HEK293 (cell line): ENCODE measurements at regions not wholly inside any gene's neighbourhood (a gene's known extent, or its start where the extent isn't known, plus 50 kb on each side); places are given as distances from the start of the nearest gene placed in this dataset.

Experiments
- CTCF ChIA-PET: fragments of 350-600 bp; formaldehyde crosslinking; extraction: SDS; loops from one replicate; lab custom pipeline; 2021; ENCODE audit warnings: antibody characterized with exemption; lab: Yijun Ruan, JAX
- POLR2A ChIA-PET: fragments of 300-600 bp; formaldehyde crosslinking; extraction: SDS; loops from one replicate; lab custom pipeline; 2020; ENCODE audit warnings: antibody characterized with exemption, inconsistent platforms; lab: Yijun Ruan, JAX
- H3K27ac ChIP-seq: fragments of 200-500 bp; sonication (Bioruptor generic); 2 replicates; pipeline ENCODE4 v1.5.1; 2014; ENCODE audit warnings: low read depth, low read length, control low read depth, inconsistent platforms; ENCODE audit errors: extremely low read depth
- H3K36me3 ChIP-seq, 2 experiments: fragments of 200-500 bp in 1 of 2; sonication (Bioruptor generic) in 1 of 2; 1 replicate in 1 of 2; 2 replicates in 1 of 2; pipeline ENCODE4 v1.5.1; 2014 to 2017; ENCODE audit warnings: inconsistent platforms in 2 of 2, low read length in 2 of 2; ENCODE audit not compliant: control insufficient read depth in 2 of 2, insufficient read depth in 1 of 2
- H3K4me1 ChIP-seq: fragments of 200-500 bp; sonication (Bioruptor generic); 2 replicates; pipeline ENCODE4 v1.5.1; 2014; ENCODE audit warnings: mild to moderate bottlenecking, low read length, inconsistent platforms; ENCODE audit not compliant: control insufficient read depth, insufficient read depth
- H3K4me3 ChIP-seq: 2 replicates; pipeline ENCODE4 v1.5.1; 2011; ENCODE audit warnings: low read depth, mild to moderate bottlenecking, control low read depth, low read length, moderate library complexity
- H3K9me3 ChIP-seq: fragments of 200-500 bp; sonication (Bioruptor generic); 2 replicates; pipeline ENCODE4 v1.5.1; 2014; ENCODE audit warnings: low read depth, low read length, inconsistent platforms; ENCODE audit not compliant: control insufficient read depth, insufficient read depth
- GLIS1 ChIP-seq: fragments of 450-650 bp; formaldehyde crosslinking; IDR thresholded peaks from 2 replicates; pipeline ENCODE4 v1.5.1; 2016; ENCODE audit warnings: missing biosample characterization, missing genetic modification characterization
- PATZ1 ChIP-seq: fragments of 450-650 bp; formaldehyde crosslinking; IDR thresholded peaks from 2 replicates; pipeline ENCODE4 v1.5.1; 2016; ENCODE audit warnings: missing biosample characterization, missing genetic modification characterization
- PRDM1 ChIP-seq: fragments of 450-650 bp; formaldehyde crosslinking; IDR thresholded peaks from 2 replicates; pipeline ENCODE4; 2016; ENCODE audit warnings: missing biosample characterization, missing genetic modification characterization
- RBAK ChIP-seq: fragments of 450-650 bp; formaldehyde crosslinking; IDR thresholded peaks from 2 replicates; pipeline ENCODE4 v1.5.1; 2016; ENCODE audit warnings: missing biosample characterization, missing genetic modification characterization
- SP7 ChIP-seq: fragments of 450-650 bp; formaldehyde crosslinking; IDR thresholded peaks from 2 replicates; pipeline ENCODE4 v1.5.1; 2016; ENCODE audit warnings: missing biosample characterization, missing genetic modification characterization
- ZBTB6 ChIP-seq: fragments of 450-650 bp; formaldehyde crosslinking; IDR thresholded peaks from 2 replicates; pipeline ENCODE4 v1.5.1; 2017; ENCODE audit warnings: missing biosample characterization, missing genetic modification characterization
- ZFHX2 ChIP-seq: fragments of 450-650 bp; formaldehyde crosslinking; conservative IDR thresholded peaks from 2 replicates; pipeline ENCODE4 v1.5.1; 2016; ENCODE audit warnings: missing biosample characterization, missing genetic modification characterization
- ZNF146 ChIP-seq: fragments of 450-650 bp; formaldehyde crosslinking; IDR thresholded peaks from 2 replicates; pipeline ENCODE4 v1.5.1; 2016; ENCODE audit warnings: missing biosample characterization, missing genetic modification characterization
- ZNF24 ChIP-seq: fragments of 450-650 bp; formaldehyde crosslinking; IDR thresholded peaks from 2 replicates; pipeline ENCODE4 v1.5.1; 2016; ENCODE audit warnings: missing biosample characterization, missing genetic modification characterization
- ZNF280C ChIP-seq: fragments of 450-650 bp; formaldehyde crosslinking; IDR thresholded peaks from 2 replicates; pipeline ENCODE4 v1.5.1; 2016; ENCODE audit warnings: missing biosample characterization, missing genetic modification characterization
- ZNF362 ChIP-seq: fragments of 450-650 bp; formaldehyde crosslinking; IDR thresholded peaks from 2 replicates; pipeline ENCODE4 v1.5.1; 2016; ENCODE audit warnings: missing biosample characterization, missing genetic modification characterization
- ZNF416 ChIP-seq: fragments of 450-650 bp; formaldehyde crosslinking; IDR thresholded peaks from 2 replicates; pipeline ENCODE4 v1.5.1; 2016; ENCODE audit warnings: missing biosample characterization, missing genetic modification characterization
- ZNF518A ChIP-seq: fragments of 450-650 bp; formaldehyde crosslinking; conservative IDR thresholded peaks from 2 replicates; pipeline ENCODE4 v1.5.1; 2016; ENCODE audit warnings: low read depth, missing biosample characterization, missing genetic modification characterization
- ZNF521 ChIP-seq: fragments of 450-650 bp; formaldehyde crosslinking; IDR thresholded peaks from 2 replicates; pipeline ENCODE4 v1.5.1; 2017; ENCODE audit warnings: missing biosample characterization, mild to moderate bottlenecking, missing genetic modification characterization
- ZNF549 ChIP-seq: fragments of 450-650 bp; IDR thresholded peaks from 2 replicates; pipeline ENCODE4 v1.5.1; 2018; ENCODE audit warnings: missing biosample characterization, missing genetic modification characterization, mild to moderate bottlenecking, inconsistent platforms, moderate library complexity
- ZNF621 ChIP-seq: fragments of 450-650 bp; formaldehyde crosslinking; IDR thresholded peaks from 2 replicates; pipeline ENCODE4 v1.5.1; 2017; ENCODE audit warnings: missing biosample characterization, missing genetic modification characterization
- ZNF645 ChIP-seq: fragments of 450-650 bp; formaldehyde crosslinking; IDR thresholded peaks from 2 replicates; pipeline ENCODE4; 2016; ENCODE audit warnings: missing biosample characterization, missing genetic modification characterization
- ZNF747 ChIP-seq: fragments of 450-650 bp; formaldehyde crosslinking; IDR thresholded peaks from 2 replicates; pipeline ENCODE4 v1.5.1; 2016; ENCODE audit warnings: missing biosample characterization, missing genetic modification characterization

GRCh38 chr1:229159668-229160544 is 111.0 kb upstream of the RAB4A start (continued):
- TF ChIP-seq ZBTB6 (tag by site-specific recombination) (no peak), ZNF549 (tag by site-specific recombination) (no peak), ZNF146 (tag by site-specific recombination) (no peak), ZNF747 (tag by site-specific recombination) (no peak)

GRCh38 chr1:229161740-229162139 is 109.2 kb upstream of the RAB4A start:
- Histone ChIP-seq H3K4me1 (no peaks in the 10 kb centered on the region), H3K27ac (no peak overlapping the region), H3K36me3 (no peaks in the 10 kb centered on the region), H3K4me3 (no peak overlapping the region), H3K9me3 (no peaks in the 10 kb centered on the region)
- CTCF ChIA-PET = interaction anchor here (0.8 to 1.4 kb wide), 2 partner anchors 11 to 66 kb away, joined by 3 to 7 read pairs; no protein-coding TSS in a partner anchor
- TF ChIP-seq ZNF362 (peak; percentile 22; the same call in 1 of the 2 replicates), ZNF24 (tag by site-specific recombination) (no peak)
- POLR2A ChIA-PET = no interaction called here

- Histone ChIP-seq H3K36me3 (no peaks in the 10 kb centered on the region), H3K9me3 (no peaks in the 10 kb centered on the region), H3K4me3 (no peak overlapping the region), H3K4me1 (no peaks in the 10 kb centered on the region), H3K27ac (no peak overlapping the region)
- POLR2A ChIA-PET = no interaction called here
- CTCF ChIA-PET = interaction anchor here (1.4 kb wide), 1 partner anchor 65 kb away, joined by 7 read pairs; no protein-coding TSS in a partner anchor
- TF ChIP-seq ZNF518A (no peak), RBAK (tag by site-specific recombination) (no peak), SP7 (tag by site-specific recombination) (no peak), ZNF416 (tag by site-specific recombination) (no peak), PATZ1 (tag by site-specific recombination) (no peak), ZNF645 (tag by site-specific recombination) (no peak), ZNF280C (no peak), ZNF747 (tag by site-specific recombination) (no peak), ZNF521 (tag by site-specific recombination) (no peak), PRDM1 (tag by site-specific recombination) (no peak), ZFHX2 (tag by site-specific recombination) (no peak), GLIS1 (tag by site-specific recombination) (no peak), ZNF621 (tag by site-specific recombination) (no peak)
Observed at GRCh38 chr1:229162825-229163515, 107.9 kb upstream of the RAB4A start.
